ENCODE measurements at regions not wholly inside any gene's neighbourhood (a gene's known extent, or its start where the extent isn't known, plus 50 kb on each side); places are given as distances from the start of the nearest gene placed in this dataset.

DNA sequence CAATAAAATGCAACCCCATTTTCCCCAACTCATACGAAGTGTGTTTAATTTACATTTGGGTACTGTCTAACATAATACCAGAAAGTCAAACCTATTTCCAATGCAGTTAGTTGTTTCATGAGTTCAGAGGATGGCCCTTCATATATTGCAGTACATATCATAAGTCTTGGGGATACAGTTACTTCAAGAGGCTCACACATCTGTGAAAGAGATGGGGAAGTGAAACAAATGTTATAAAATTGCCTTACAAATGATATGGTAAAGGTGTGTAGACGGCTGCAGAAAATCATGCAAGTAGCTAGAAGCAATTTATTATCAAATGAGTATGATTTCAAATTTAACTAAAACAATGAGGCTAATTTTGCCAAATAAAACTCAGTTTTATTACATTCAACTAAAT, 219.0 kb upstream of the CDH12 start:
- Histone ChIP-seq H2BK20ac (ENCODE audit: low read depth, low read length, poor library complexity, severe bottlenecking) (no peak overlapping the region), H3K4me1 (ENCODE audit: insufficient read depth, low read length) (no peaks in the 10 kb centered on the region), H3K23me2 (ENCODE audit: insufficient read length, low read depth, low read length, poor library complexity, severe bottlenecking) (no peaks in the 10 kb centered on the region), H3K79me1 (ENCODE audit: insufficient read depth, low read depth, low read length, poor library complexity, severe bottlenecking) (no peaks in the 10 kb centered on the region), H4K91ac (ENCODE audit: insufficient read length, low read depth, low read length) (no peak overlapping the region), H3K9ac (ENCODE audit: extremely low read depth, insufficient read length, low read length) (no peak overlapping the region), H2BK120ac (ENCODE audit: low read depth, low read length, poor library complexity, severe bottlenecking) (no peak overlapping the region), H4K8ac (replicated peaks; ENCODE audit: insufficient read length, low read depth, low read length) (no peak overlapping the region), H2AK5ac (ENCODE audit: insufficient read length, low read length) (no peak overlapping the region), H3K56ac (ENCODE audit: insufficient read length, low read depth, low read length) (no peak overlapping the region), H3K18ac (ENCODE audit: insufficient read length, low read depth, low read length) (no peak overlapping the region), H4K20me1 (ENCODE audit: control insufficient read depth, insufficient read depth, insufficient read length) (no peaks in the 10 kb centered on the region), H2BK15ac (ENCODE audit: low read depth, low read length) (no peak overlapping the region), H3T11ph (ENCODE audit: low read length) (no peak overlapping the region), H3K27me3 (ENCODE audit: insufficient read depth, low read length) (no peaks in the 10 kb centered on the region), H3K27ac (ENCODE audit: insufficient read length, low read depth, low read length) (no peak overlapping the region), H2AFZ (ENCODE audit: low read length) (no peak overlapping the region), H4K5ac (ENCODE audit: insufficient read length, low read depth, low read length) (no peak overlapping the region), H3K9me3 (ENCODE audit: control insufficient read depth, low read depth, low read length) (no peaks in the 10 kb centered on the region), H2BK5ac (ENCODE audit: insufficient read length, low read length) (no peak overlapping the region), H3K79me2 (ENCODE audit: insufficient read depth, low read length) (no peaks in the 10 kb centered on the region), H2BK12ac (ENCODE audit: insufficient read length, low read depth, low read length) (no peak overlapping the region), H3K14ac (ENCODE audit: insufficient read depth, low read length) (no peak overlapping the region), H3K23ac (ENCODE audit: insufficient read length, low read depth, low read length) (no peak overlapping the region), H3K4me2 (ENCODE audit: insufficient read depth, insufficient read length, low read length) (no peak overlapping the region), H3K4ac (ENCODE audit: low read depth, low read length) (no peak overlapping the region)
- Mint-ChIP-seq H3K4me1 (no peaks in the 10 kb centered on the region), H3K27ac (no peak overlapping the region), H3K9me3 (no peaks in the 10 kb centered on the region), H3K27me3 (ENCODE audit: low read depth) (no peaks in the 10 kb centered on the region), H3K36me3 (ENCODE audit: insufficient read depth in 1 of 3, low read depth in 3 of 3) (no peaks in the 10 kb centered on the region), H3K4me3 (no peak overlapping the region)
- no peak for DNase-seq
- TF ChIP-seq, protein P1, sequence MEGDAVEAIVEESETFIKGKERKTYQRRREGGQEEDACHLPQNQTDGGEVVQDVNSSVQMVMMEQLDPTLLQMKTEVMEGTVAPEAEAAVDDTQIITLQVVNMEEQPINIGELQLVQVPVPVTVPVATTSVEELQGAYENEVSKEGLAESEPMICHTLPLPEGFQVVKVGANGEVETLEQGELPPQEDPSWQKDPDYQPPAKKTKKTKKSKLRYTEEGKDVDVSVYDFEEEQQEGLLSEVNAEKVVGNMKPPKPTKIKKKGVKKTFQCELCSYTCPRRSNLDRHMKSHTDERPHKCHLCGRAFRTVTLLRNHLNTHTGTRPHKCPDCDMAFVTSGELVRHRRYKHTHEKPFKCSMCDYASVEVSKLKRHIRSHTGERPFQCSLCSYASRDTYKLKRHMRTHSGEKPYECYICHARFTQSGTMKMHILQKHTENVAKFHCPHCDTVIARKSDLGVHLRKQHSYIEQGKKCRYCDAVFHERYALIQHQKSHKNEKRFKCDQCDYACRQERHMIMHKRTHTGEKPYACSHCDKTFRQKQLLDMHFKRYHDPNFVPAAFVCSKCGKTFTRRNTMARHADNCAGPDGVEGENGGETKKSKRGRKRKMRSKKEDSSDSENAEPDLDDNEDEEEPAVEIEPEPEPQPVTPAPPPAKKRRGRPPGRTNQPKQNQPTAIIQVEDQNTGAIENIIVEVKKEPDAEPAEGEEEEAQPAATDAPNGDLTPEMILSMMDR (conservative IDR thresholded peaks at IDR 0.05): no peak
- no CpG with 5 or more reads among the region's 2 CpGs for WGBS (ENCODE audit: extremely low coverage, insufficient read length, low lambda C conversion rate)

Measured in H9 (cell line).